Left cardiac atrium (tissue), 4 donors: ENCODE measurements at regions not wholly inside any gene's neighbourhood (a gene's known extent, or its start where the extent isn't known, plus 50 kb on each side); places are given as distances from the start of the nearest gene placed in this dataset.
A peak's percentile ranks its signal among the peaks of the same experiment; 100 is the strongest.

ENCODE experiments used
- ATAC-seq, 2 donors: fragments of 200-7000 bp; cut with Tn5 transposase; one replicate each; pipeline ENCODE4 v1.9.1; 2020; ENCODE audit warnings: mild to moderate bottlenecking in 2 of 2, moderate library complexity in 2 of 2
- DNase-seq: peaks from one replicate; pipeline ENCODE4 v3.0.0-alpha.2; 2020
- intact Hi-C, 2 donors: fragments of 100-400 bp; cut with DNase I; formaldehyde crosslinking; loops; one replicate each; pipeline versions ENCODE4 v1.14.1 to v1.15.1; 2022 to 2023
- donor health status: DM: no; HTN: yes; CAD: no.
- donor health status: DM: no; HTN: yes; CAD: no; lungs with severe emphysema.
- donor health status: DM: yes; HTN: yes; CAD: no.
- donor health status: Dilated cardiomyopathy.

DNA sequence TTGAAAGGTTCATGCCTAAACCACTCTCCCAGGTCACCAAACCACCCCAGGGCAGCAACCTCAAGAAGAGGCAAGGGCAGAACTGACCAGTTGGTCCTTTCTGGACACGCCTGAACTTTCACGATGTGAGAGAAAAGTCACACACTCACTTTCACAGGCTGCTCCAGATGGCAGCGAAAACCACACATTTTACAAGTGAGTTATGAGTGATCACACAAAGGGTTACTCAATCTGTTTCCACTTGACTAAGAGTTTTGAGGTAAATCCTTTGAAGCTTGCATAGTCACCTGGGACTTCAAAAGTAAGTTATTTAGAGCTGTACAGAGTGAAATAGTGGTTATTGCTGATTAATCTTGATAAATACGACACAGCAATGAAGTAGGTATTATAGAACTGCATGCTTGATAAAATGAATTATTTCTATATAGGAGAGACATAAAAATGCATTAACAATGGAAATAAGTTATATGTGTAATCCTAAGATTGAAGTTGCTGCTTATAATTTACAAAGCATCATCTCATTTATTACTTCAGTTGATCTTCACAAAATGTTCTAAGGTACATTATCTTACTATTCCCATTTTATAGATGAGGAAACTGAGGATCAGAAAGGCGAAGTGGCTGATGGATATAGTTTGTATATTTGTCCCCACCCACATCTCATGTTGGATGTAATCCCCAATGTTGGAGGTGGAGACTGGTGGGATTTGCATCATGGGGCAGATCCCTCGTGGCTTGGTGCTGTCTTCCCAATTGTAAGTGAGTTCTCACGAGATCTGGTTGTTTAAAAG lies 103.0 kb upstream of the KLF3 start:
- intact Hi-C loops = no loop called here
- DNase-seq = no peak
- ATAC-seq = no peak

DNA sequence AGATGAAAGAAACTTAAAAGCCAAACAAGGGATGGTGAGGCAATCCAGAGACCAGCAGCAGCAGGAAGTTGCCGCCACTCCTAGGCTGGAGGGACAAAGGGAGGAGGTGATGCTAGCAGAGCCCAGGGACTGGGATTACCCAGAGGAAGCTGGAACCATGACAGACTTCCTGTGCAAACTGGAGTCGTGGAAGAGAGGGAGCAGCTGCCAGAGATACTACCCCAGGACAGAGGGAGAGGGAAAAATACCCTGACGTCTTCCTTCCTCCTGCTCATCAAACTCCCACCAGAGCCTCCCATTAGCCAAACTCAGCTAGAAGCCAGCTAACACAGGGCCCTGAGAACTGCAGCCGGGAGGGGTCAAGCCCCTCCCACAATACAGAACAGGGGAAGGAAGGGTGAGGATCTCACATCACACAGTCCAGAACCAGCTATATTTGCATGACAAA lies 101.2 kb upstream of the KLF3 start:
- DNase-seq = peak; percentile 65
- ATAC-seq = peak; percentile 80 to 88
- intact Hi-C loops = no loop called here

DNA sequence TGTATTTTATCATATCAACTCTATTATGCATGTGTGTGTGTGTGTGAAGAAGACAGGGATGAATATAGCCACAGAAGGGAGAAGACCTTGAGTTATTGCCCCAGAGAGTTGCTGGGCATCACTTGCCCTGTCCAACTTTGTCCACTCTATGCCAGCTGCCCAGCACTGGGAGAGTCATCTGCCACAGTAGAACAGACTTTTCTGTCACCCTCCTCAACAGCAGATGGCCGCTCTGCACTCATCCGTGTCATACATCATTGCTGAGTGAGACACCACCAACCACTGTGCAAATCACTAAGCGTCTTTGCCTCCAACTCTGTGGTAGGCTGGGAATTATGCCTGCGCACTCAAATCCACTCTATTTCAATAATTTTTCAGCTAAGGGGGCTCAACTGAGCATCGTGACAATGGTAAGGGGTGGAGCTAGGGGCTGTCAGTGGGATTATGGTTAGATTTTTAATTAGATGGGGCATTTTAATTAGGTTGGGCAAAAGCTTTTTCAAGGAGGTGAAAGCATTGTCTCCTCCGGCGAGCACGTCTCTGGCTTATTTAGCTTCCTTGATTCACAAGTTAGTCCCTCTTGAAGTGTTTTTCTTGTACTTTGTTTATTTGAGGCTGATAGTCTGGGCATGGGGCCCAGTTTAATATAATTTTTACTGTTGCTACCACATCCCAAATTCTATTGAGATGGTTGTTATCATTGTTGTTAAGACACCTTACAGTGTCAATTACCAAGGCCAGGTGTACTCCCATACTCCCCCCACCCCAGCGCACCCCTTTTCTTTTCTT lies 100.1 kb upstream of the KLF3 start:
- intact Hi-C loops = no loop called here
- ATAC-seq (no peak), DNase-seq (no peak)

DNA sequence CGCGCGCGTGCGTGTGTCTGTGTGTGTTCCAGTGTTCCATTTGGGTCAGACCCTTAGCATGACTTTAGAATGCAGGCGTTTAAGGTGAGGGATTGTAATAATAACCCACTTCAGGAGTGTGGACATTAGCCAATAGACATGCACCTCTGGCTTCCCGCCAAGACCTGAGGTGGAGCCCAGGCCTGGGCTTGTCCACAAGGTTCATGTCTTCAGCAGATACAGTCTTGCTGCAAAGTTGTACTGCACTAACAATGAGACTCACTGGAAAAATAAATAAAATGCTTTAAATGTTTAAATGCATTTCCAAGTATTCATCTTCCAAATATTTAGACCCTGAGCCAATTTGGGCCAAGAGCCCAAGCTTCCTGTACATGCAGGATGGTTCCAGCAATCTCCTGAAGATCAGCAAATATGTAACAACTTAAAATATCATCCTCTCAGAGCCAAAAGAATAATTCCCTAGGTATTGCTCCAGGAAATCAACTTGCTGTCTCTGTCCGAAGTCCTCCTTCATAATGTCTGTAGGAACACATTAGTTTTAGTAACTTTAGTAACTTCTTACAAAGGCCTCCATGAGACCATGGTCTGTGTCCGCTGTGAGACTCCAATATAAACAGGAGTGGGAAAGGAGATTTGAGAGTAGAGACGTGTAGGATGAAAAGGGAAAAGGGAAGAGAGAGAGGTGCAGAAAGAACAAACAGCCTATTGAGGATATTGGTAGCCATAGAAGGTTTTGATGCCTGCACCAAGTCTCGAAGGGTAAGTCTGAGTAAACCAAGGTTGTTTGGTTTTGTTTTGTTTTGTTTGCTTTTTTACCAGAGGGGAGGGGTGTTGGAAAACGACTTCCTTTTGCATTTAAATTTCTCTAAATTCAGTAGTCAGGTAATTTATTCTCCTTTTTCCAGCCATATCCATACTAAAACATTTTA lies 98.5 kb upstream of the KLF3 start:
- peak in 1 of 2 donors; percentile 38 for ATAC-seq
- peak; percentile 33 for DNase-seq
- intact Hi-C loops = no loop called here

DNA sequence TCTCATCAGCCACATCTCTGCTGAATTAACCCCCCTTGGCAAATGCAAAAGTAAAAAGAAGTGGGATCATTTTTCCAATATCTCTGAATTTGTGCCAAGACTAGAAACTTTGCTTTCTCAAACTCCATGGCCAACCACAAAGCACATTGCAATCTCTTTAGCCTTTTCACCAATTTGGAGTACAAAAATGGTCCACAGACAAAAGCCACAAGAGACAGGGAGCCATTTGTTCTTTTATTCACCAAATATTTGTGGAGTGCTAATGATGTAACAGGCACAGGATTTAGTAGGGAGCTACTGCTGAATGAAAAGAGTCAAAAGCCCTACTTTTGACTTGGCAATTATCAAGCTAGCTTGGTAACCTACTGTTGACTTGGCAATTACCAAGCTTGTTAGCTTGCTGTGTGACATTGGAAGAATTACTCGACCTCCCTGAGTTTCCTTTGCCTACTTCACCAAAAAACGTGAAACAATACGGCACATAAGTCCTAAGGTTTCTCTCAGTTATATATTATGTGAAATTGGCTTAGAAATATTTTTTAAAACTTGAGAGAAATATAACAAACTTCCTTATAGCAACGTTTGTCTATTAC lies 97.1 kb upstream of the KLF3 start:
- no peak for DNase-seq
- intact Hi-C loops = no loop called here
- no peak for ATAC-seq

DNA sequence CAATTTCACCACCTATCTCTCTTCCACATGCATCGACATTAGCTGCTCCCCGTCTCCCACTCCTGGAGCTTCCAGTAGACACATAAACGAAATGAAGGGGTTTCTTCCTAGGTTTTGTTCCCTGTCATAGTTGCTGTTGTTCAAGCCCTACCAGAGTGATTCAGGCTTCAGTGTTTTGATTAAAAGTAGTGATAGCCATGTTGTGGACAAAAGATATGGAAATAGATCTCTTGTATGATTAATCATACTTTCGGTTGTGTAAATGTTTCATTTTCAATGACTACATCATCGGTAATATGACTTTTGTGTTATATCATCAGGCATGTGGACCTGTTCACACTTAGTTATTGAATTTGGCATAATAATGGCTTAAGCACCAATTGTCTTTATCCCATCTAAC lies 96.5 kb upstream of the KLF3 start:
- no peak for ATAC-seq
- intact Hi-C loops = no loop called here

DNA sequence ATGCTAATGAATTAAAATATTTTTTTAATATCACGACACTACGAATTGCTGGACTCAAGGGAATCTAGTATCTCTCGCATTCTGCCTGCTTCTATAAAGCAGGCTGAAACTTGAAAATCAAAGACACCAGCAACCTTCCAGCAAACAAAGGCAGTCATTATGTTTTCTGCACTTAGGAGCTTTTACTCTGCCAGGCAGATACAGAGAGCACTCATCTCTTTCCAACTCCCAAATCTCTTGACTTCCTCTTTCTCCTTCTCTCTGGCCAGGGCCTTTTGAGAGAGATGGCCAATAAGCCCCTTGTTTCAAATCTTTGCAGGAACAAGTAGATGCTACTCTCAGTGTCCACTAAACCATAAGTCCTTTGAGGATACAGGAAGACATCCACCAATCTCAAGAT lies 95.2 kb upstream of the KLF3 start:
- no peak for DNase-seq
- ATAC-seq = no peak
- intact Hi-C loops = no loop called here

More for the DNA sequence above, 96.5 kb upstream of the KLF3 start:
- no peak for DNase-seq

DNA sequence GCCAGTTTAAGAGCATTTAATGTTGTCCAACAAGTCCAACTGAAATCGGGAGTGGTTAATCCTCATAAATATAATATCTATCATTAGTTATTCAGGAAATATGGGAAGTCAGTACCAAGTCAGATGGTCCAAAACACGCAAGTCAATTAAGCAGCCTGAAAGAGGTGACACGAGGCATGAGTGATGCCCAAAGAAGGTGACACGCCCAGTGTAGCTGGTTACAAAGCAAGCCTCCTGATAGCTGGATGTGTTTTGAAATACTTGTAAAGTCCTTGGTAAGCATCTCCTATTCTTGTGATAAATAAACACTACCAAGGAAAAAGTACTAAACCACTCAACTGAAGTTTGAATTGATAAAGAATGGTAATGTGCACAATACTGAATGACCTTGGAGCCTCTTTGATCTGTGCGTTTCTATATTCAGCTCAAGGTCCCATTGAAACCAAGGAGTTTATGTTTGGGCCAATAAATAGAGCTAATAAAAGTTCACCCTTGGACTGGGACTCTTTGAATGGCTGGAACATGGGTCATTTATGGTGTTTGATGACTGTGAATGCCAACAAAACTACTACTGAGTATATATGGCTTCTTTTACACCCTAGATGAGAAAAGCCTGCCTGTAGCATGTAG lies 93.2 kb upstream of the KLF3 start:
- intact Hi-C loops = no loop called here
- DNase-seq (no peak), ATAC-seq (no peak)

DNA sequence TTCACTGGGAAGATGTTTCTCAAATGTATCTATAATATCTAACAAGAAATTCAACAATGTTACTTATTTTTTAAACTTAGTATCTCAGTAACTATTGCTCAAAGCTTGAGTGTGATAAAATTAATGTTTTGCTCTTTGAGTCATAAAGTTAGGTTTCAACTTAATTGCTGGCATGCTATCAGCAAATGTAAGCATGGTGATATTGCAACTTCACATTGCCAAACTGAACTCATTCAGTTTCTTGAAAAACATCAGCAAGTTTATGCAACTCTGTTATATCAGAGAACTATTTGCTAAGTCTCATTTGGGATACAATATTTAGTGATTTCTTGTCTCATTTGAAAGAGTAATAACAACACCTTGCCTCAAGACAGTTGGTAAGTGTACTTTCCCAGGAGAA lies 91.2 kb upstream of the KLF3 start:
- intact Hi-C loops = no loop called here
- ATAC-seq (peak in 1 of 2 donors; percentile 29), DNase-seq (no peak)

DNA sequence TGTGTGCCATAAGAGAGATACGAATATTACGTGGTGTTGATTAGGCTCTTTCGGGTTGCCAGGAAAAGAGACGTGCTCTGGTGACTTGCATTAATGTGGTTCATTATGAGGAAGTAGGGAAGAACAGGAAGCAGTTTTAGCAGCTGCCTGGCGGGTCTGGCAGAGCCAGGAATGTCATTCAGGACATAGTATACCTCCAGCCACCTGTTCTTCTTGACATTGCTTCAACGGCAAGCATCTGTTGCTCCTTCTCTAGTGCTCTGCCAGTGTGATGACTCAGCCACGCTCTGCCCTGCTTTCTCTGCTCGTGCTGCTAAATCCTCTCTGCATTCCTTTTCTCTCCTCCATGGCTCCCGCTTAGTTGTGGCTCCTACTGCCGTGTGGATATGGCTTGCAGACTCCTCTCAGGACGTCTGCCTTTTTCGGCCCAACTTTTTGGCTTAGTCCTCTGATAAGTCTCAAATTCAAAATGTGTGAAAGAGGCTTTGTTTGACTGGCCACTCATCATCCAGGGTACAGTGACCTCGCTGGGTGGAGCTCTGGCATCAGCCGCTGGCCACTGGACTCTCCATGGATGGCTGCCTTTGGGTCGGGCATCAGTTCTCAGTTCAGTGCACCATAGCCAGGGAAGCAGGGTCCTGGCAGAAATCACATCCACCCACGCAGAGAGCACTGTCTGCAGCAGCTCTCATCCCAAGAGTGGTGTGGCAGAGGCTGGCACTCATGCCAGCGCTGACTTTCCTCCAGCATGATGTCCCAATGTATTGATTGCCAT lies 89.3 kb upstream of the KLF3 start:
- ATAC-seq (peak in 1 of 2 donors; percentile 38), DNase-seq (no peak)
- intact Hi-C loops = no loop called here

DNA sequence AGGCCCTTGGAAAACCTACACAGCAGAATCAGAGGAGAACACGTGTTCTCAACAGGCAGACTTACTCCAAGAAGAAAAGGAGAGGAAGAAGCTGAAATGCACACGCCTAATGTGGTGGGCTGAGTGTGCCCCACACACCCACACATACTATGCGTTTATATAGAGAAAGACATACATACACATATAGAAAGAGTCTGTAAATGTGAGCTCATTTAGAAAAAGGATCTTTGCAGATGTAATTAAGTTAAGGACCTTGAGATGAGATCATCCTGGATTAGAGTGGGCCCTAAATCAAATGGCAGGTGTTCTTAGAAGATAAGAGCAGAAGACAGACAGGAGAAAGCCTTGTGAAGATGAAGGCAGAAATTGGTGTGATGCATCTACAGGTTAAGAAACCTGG lies 87.2 kb upstream of the KLF3 start:
- DNase-seq = no peak
- intact Hi-C loops = no loop called here
- ATAC-seq = no peak

DNA sequence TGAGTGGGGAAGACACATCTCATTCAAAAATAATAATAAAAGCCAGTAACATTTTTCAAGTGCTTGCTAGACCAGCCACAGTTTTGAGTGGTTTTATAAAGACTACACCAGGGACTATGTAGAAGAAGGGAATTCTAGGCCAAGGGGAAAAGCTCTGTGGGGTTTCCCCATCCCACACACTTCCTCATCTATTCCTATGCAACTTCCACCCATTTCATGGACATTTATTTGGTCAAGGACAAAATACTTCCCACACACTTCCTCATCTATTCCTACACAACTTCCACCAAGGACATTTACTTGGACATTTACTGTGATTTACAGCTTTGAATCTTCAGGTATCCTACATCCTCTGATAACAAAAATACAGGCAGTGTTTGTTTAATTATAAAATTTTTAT lies 86.5 kb upstream of the KLF3 start:
- DNase-seq (no peak), ATAC-seq (no peak)
- intact Hi-C loops = no loop called here

DNA sequence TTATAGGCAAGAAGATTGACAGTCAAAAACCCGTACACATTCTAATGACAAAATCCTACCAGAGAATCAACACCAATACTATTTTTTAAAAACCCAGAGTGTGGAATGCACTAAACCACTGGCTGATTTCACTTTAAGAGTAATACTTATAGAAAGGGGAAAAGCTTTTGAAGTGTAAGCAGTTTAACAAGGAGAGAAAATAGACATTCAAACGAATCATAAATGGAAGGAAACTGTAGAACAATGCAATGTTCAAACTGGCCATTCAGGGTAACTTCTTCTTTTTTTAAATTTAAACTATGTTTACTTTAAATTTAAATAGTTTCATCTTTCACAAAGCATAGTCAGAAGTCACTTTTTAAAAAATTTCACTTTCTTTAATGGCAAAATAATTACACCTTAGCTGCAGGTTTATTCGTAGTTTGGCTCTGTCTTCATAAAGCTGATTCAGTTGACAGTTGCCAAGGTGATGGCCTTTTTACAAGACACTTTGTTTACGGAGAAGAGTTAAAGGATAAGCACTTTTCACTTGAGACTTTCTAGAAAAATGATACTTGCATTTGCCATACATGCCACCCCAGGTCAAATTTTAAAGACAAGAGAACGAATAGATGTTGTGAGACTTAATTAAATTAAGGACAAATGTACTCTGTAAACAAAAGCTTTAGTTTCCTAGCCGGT lies 82.4 kb upstream of the KLF3 start:
- DNase-seq = no peak
- intact Hi-C loops = loop anchor here in 1 of 2 donors (10.0 kb wide), 1 partner anchor 63 kb away; no protein-coding TSS in a partner anchor
- no peak for ATAC-seq

DNA sequence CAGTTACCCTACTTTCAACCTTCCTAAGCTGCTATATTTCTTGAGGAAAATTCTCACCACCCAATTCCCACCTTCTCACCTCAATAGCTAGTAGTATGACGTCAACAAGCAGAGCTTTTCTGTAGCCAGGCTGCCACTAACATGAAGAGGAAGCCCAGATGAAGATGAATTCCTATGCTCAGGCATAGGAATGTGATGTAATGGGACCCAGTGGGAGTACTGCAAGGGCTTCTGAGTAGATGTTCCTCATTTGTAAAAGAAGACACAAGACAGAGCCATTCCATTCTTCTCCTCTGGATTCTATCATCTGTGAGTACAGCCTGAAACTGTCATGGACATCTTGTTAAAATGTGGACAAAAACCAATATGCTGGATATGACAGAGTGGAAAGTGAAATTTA lies 81.6 kb upstream of the KLF3 start:
- ATAC-seq = peak; percentile 23 to 58
- DNase-seq = no peak
- intact Hi-C loops = loop anchor here in 1 of 2 donors (10.0 kb wide), 1 partner anchor 62 kb away; no protein-coding TSS in a partner anchor

DNA sequence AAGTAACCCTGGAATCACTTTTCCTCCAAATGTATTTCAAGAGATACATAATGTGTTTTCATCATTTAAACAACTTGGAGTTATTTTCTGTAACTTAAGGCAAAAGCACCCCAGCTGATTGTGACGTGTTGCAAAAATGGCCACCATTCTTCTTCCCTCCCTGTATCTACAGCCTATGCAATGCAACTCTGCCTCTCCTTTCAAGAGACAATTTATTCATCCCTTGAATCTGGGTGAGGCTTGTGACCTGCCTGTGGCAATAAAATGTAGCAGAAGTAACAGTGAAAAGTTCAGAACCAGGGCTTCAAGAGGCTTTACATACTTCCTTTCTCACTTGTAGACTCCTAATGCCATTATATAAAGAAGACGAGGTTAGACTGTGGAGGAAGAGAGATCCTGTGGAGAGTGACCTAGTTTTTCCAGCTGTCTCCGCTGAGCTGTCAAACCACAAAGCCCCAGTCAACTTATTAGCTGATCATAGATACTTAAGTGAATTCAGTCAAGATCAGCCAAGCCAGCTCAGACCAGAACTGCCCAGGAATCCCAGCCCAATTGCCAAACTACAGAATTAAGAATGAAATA lies 81.0 kb upstream of the KLF3 start:
- ATAC-seq (peak in 1 of 2 donors; percentile 48), DNase-seq (no peak)
- intact Hi-C loops = loop anchor here in 1 of 2 donors (10.0 kb wide), 1 partner anchor 62 kb away; no protein-coding TSS in a partner anchor

DNA sequence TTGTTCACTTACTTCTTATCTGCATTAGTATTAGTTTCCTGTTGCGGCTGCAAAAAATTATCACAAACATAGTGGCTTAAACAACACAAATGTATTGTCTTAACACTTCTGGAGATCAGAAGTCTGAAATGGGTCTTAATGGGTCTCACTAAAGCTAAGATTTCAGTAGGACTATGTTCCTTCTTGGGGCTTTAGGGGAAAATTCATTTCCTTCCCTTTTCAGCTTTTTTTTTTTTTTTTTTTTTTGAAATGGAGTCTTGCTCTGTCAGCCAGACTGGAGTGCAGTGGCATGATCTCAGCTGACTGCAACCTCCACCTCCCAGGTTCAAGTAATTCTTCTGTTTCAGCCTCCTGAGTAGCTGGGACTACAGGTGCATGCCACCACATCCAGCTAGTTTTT lies 78.1 kb upstream of the KLF3 start:
- intact Hi-C loops = loop anchor here in 1 of 2 donors (10.0 kb wide), 1 partner anchor 59 kb away; no protein-coding TSS in a partner anchor
- ATAC-seq = no peak
- DNase-seq = no peak

DNA sequence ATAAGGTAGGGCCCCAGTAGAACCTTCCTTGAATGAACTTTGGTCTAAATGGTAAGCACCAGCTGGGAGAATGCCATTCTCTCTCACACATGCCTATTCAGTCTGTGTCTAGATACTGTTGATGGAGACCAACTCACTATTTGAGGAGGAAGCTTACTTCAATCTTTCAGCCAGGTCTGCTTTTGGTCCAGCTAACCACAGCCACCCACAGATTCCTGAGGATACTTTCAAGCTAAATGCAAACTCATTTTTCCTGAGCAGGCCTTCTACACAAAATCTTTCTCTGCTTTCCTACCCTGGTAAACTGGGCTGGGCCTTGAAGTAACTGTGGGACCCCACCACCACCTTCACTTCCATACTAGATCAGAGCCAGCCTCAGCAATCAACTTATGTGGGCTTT lies 76.9 kb upstream of the KLF3 start:
- intact Hi-C loops = loop anchor here in 1 of 2 donors (10.0 kb wide), 1 partner anchor 58 kb away; no protein-coding TSS in a partner anchor
- ATAC-seq (no peak), DNase-seq (no peak)
